Epithelial cell of esophagus (primary cell): ENCODE measurements at regions not wholly inside any gene's neighbourhood (a gene's known extent, or its start where the extent isn't known, plus 50 kb on each side); places are given as distances from the start of the nearest gene placed in this dataset.
"Not testable (repeated sequence)": the region's sequence is repeated elsewhere in the genome, so short reads cannot be mapped to it uniquely, and the experiment has no call there.

Experiments
- DNase-seq: peaks from one replicate; pipeline ENCODE4 v3.0.0; 2010; ENCODE audit warnings: low read depth
- H3K4me3 ChIP-seq: 2 replicates; pipeline ENCODE4 v1.5.1; 2011; ENCODE audit warnings: mild to moderate bottlenecking, low read length, control low read depth
- CTCF ChIP-seq: IDR thresholded peaks from 2 replicates; pipeline ENCODE4 v1.5.1; 2011; ENCODE audit warnings: low read depth, mild to moderate bottlenecking, low read length, control low read depth, inconsistent platforms; ENCODE audit not compliant: insufficient read depth; ENCODE audit errors: missing control alignments

- DNase-seq, result no peak
- H3K4me3 ChIP-seq, result no peak overlapping the region
- TF ChIP-seq CTCF, result no peak
These were observed 459.8 kb downstream of the STK39 start for GRCh38 chr2:167787562-167787961.

- DNase-seq, result no peak
- no peak overlapping the region for H3K4me3 ChIP-seq
- TF ChIP-seq CTCF, result no peak
These were observed 460.4 kb downstream of the STK39 start for GRCh38 chr2:167787021-167787420.

- no peak overlapping the region for H3K4me3 ChIP-seq
- no peak for TF ChIP-seq CTCF
- DNase-seq, result no peak
These were observed 461.7 kb downstream of the STK39 start for GRCh38 chr2:167785606-167786216.

DNA sequence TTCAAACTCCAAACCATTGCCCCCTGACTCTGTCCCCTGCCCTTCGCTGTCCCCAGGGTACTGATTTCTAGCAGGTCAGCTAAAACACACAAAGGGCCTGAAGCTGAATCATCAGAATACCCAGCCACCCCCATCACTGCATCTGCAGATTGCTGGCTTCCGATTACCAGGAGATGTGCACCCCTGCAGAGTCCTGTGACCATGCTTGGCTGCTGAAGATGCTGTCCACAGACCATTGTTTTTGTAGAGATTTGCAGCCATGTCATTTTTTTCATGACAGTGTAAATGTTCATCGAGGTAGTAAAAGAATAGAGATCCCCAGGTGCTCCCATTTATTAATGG is 463.3 kb downstream of the STK39 start:
- TF ChIP-seq CTCF, result no peak
- H3K4me3 ChIP-seq, result no peak overlapping the region
- DNase-seq, result no peak

DNA sequence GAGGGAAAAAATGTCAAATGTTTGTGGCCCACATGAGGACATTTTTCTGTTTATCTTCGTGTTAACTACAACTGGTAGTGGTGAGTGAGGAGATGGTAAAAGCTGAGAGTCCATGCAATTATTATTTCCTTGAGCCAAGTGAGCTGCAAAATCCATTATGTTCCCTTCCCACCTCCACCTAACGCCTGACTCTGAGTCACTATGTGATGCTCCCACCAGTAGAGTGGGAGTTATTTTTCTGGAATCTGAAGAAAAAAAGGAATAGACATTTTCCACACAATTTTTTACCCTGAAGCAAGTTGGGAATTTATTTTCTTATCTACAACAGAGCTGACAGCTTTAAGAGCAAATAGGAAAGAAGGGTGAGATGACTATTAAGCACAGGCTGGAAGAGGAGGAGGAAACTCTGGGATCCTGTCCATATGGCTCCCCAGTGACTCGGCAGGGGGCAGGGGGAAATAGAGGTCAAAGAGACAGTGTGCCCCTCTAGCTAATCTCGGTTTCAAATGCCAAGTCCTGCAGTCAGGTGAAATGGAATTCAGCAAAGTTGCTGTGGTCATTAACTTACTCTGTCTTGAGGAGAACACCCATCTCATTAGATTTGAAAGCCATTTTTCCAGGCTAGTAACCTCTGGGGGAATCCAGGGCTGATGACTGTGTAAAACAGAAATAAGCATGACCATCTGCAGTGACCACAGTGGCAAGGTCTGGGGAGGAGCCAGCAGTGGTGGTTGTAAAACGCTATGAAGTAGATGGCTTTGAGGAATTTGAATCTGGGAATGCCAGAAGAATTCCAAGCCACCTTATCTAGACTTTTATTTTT is 463.9 kb downstream of the STK39 start:
- no peak for TF ChIP-seq CTCF
- DNase-seq, result no peak
- no peak overlapping the region for H3K4me3 ChIP-seq

- DNase-seq, H3K4me3 ChIP-seq: not testable (repeated sequence)
These were observed 465.8 kb downstream of the STK39 start for GRCh38 chr2:167781629-167782028.

DNA sequence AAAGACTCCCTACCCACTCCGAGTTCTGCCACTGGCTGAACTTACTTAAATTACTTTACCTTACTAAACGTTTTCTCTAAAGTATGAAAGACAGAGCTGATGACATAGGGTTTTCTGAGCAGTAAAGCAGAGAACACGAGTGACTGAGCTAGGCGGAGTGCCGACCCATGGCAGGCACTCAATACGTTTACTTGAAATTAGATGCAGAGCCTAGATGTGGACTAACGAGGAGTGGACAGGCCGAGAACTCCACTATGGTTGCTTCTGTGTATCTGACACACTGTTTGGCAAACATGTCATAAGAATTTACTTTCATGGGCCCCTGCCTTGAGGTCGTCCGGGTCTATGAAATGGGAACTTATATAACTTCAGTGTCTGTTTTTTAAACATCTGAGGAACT is 471.0 kb downstream of the STK39 start:
- DNase-seq, result no peak
- no peak overlapping the region for H3K4me3 ChIP-seq

More for the DNA sequence above, 471.0 kb downstream of the STK39 start:
- no peak for TF ChIP-seq CTCF
